ENCODE measurements at regions not wholly inside any gene's neighbourhood (a gene's known extent, or its start where the extent isn't known, plus 50 kb on each side); places are given as distances from the start of the nearest gene placed in this dataset.

DNA sequence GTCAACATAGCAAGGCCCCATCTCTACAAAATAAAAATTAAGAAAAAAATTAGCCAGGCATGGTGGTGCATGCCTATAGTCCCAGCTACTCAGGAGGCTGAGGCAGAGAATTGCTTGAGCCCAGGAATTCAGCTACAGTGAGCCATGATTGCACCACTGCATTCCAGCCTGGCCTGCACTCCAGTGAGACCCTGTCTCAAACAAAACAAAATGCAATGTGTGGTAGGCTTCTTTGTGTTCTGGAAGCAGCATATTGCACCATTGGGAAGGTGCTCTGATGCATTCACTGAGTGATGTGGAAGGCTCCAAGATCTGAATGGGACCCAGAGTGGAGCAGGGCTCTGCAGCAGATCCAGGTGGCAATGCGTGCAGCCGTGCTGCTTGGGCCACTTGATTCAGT lies 99.6 kb upstream of the COG2 start:
- TF ChIP-seq, protein P1, sequence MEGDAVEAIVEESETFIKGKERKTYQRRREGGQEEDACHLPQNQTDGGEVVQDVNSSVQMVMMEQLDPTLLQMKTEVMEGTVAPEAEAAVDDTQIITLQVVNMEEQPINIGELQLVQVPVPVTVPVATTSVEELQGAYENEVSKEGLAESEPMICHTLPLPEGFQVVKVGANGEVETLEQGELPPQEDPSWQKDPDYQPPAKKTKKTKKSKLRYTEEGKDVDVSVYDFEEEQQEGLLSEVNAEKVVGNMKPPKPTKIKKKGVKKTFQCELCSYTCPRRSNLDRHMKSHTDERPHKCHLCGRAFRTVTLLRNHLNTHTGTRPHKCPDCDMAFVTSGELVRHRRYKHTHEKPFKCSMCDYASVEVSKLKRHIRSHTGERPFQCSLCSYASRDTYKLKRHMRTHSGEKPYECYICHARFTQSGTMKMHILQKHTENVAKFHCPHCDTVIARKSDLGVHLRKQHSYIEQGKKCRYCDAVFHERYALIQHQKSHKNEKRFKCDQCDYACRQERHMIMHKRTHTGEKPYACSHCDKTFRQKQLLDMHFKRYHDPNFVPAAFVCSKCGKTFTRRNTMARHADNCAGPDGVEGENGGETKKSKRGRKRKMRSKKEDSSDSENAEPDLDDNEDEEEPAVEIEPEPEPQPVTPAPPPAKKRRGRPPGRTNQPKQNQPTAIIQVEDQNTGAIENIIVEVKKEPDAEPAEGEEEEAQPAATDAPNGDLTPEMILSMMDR (IDR thresholded peaks at IDR 0.05) = no peak
- no peak for TF ChIP-seq POLR2A (IDR thresholded peaks at IDR 0.05)
